ENCODE measurements at regions not wholly inside any gene's neighbourhood (a gene's known extent, or its start where the extent isn't known, plus 50 kb on each side); places are given as distances from the start of the nearest gene placed in this dataset.

- Mint-ChIP-seq H3K4me1 (ENCODE audit: low read depth, unreplicated experiment) (peaks cover 30% of the 10 kb centered on the region), H3K27me3 (ENCODE audit: unreplicated experiment) (peaks cover 3% of the 10 kb centered on the region), H3K36me3 (ENCODE audit: unreplicated experiment) (no peaks in the 10 kb centered on the region), H3K9me3 (ENCODE audit: unreplicated experiment) (no peaks in the 10 kb centered on the region), H3K4me3 (ENCODE audit: unreplicated experiment) (no peak overlapping the region), H3K27ac (ENCODE audit: unreplicated experiment) (no peak overlapping the region)
- TF ChIP-seq CTCF (IDR thresholded peaks at IDR 0.05; ENCODE audit: partially characterized antibody, unreplicated experiment) = no peak
- DNase-seq = no peak
These were observed 164.9 kb downstream of the IRF8 start for GRCh38 chr16:86063760-86064405.

- H3K4me3 Mint-ChIP-seq (ENCODE audit: unreplicated experiment) = no peak overlapping the region
- peaks cover 24% of the 10 kb centered on the region for H3K4me1 Mint-ChIP-seq (ENCODE audit: low read depth, unreplicated experiment)
- H3K36me3 Mint-ChIP-seq (ENCODE audit: unreplicated experiment) = no peaks in the 10 kb centered on the region
- DNase-seq = no peak
- TF ChIP-seq CTCF (IDR thresholded peaks at IDR 0.05; ENCODE audit: partially characterized antibody, unreplicated experiment) = no peak
- no peak overlapping the region for H3K27ac Mint-ChIP-seq (ENCODE audit: unreplicated experiment)
- peaks cover 3% of the 10 kb centered on the region for H3K27me3 Mint-ChIP-seq (ENCODE audit: unreplicated experiment)
- H3K9me3 Mint-ChIP-seq (ENCODE audit: unreplicated experiment) = no peaks in the 10 kb centered on the region
These were observed 165.7 kb downstream of the IRF8 start for GRCh38 chr16:86064431-86065250.

GRCh38 chr16:86065711-86066110 is 166.7 kb downstream of the IRF8 start:
- H3K4me3 Mint-ChIP-seq (ENCODE audit: unreplicated experiment) = no peak overlapping the region
- no peaks in the 10 kb centered on the region for H3K36me3 Mint-ChIP-seq (ENCODE audit: unreplicated experiment)
- no peak for TF ChIP-seq CTCF (IDR thresholded peaks at IDR 0.05; ENCODE audit: partially characterized antibody, unreplicated experiment)
- H3K4me1 Mint-ChIP-seq (ENCODE audit: low read depth, unreplicated experiment) = peaks cover 23% of the 10 kb centered on the region
- no peak overlapping the region for H3K27ac Mint-ChIP-seq (ENCODE audit: unreplicated experiment)
- no peak for DNase-seq
- H3K27me3 Mint-ChIP-seq (ENCODE audit: unreplicated experiment) = peaks cover 3% of the 10 kb centered on the region
- H3K9me3 Mint-ChIP-seq (ENCODE audit: unreplicated experiment) = no peaks in the 10 kb centered on the region

GRCh38 chr16:86066811-86067210 is 167.8 kb downstream of the IRF8 start:
- Mint-ChIP-seq H3K36me3 (ENCODE audit: unreplicated experiment) (no peaks in the 10 kb centered on the region), H3K4me3 (ENCODE audit: unreplicated experiment) (no peak overlapping the region), H3K27ac (ENCODE audit: unreplicated experiment) (no peak overlapping the region), H3K4me1 (ENCODE audit: low read depth, unreplicated experiment) (peaks cover 22% of the 10 kb centered on the region), H3K27me3 (ENCODE audit: unreplicated experiment) (peaks cover 3% of the 10 kb centered on the region), H3K9me3 (ENCODE audit: unreplicated experiment) (no peaks in the 10 kb centered on the region)
- DNase-seq = no peak
- TF ChIP-seq CTCF (IDR thresholded peaks at IDR 0.05; ENCODE audit: partially characterized antibody, unreplicated experiment) = no peak

GRCh38 chr16:86067516-86067915 is 168.6 kb downstream of the IRF8 start:
- Mint-ChIP-seq H3K4me1 (ENCODE audit: low read depth, unreplicated experiment) (peaks cover 17% of the 10 kb centered on the region), H3K27ac (ENCODE audit: unreplicated experiment) (no peak overlapping the region), H3K36me3 (ENCODE audit: unreplicated experiment) (no peaks in the 10 kb centered on the region), H3K27me3 (ENCODE audit: unreplicated experiment) (peaks cover 3% of the 10 kb centered on the region), H3K9me3 (ENCODE audit: unreplicated experiment) (peaks cover 2% of the 10 kb centered on the region), H3K4me3 (ENCODE audit: unreplicated experiment) (no peak overlapping the region)
- no peak for TF ChIP-seq CTCF (IDR thresholded peaks at IDR 0.05; ENCODE audit: partially characterized antibody, unreplicated experiment)
- DNase-seq = no peak

All from glutamatergic neuron (in vitro differentiated cells).